Endothelial cell (in vitro differentiated cells): ENCODE measurements at regions not wholly inside any gene's neighbourhood (a gene's known extent, or its start where the extent isn't known, plus 50 kb on each side); places are given as distances from the start of the nearest gene placed in this dataset.

Experiments used
- DNase-seq: peaks from one replicate; pipeline ENCODE4 v3.0.0; 2021; ENCODE audit warnings: low spot score
- H3K27ac Mint-ChIP-seq: one replicate; pipeline ENCODE4 v1.8.0; 2021; ENCODE audit warnings: mixed read lengths, inconsistent platforms; ENCODE audit not compliant: unreplicated experiment
- H3K27me3 Mint-ChIP-seq: one replicate; pipeline ENCODE4 v1.8.0; 2021; ENCODE audit warnings: mild to moderate bottlenecking, moderate library complexity, mixed read lengths, inconsistent platforms; ENCODE audit not compliant: unreplicated experiment
- H3K36me3 Mint-ChIP-seq: one replicate; pipeline ENCODE4 v1.8.0; 2021; ENCODE audit warnings: mild to moderate bottlenecking, low read depth, mixed read lengths, inconsistent platforms; ENCODE audit not compliant: unreplicated experiment
- H3K4me1 Mint-ChIP-seq: one replicate; pipeline ENCODE4 v1.8.0; 2021; ENCODE audit warnings: mild to moderate bottlenecking, mixed read lengths, inconsistent platforms; ENCODE audit not compliant: unreplicated experiment
- H3K4me3 Mint-ChIP-seq: one replicate; pipeline ENCODE4 v1.8.0; 2021; ENCODE audit warnings: mild to moderate bottlenecking, mixed read lengths, inconsistent platforms; ENCODE audit not compliant: unreplicated experiment
- H3K9me3 Mint-ChIP-seq: one replicate; pipeline ENCODE4 v1.8.0; 2021; ENCODE audit warnings: mixed read lengths, inconsistent platforms; ENCODE audit not compliant: unreplicated experiment
- CTCF ChIP-seq: fragments of 200-600 bp; sonication (generic); IDR thresholded peaks from one replicate; pipeline ENCODE4 v1.5.0; 2021; ENCODE audit warnings: antibody characterized with exemption; ENCODE audit not compliant: unreplicated experiment

GRCh38 chr6:37093728-37094069 is 76.3 kb upstream of the PIM1 start:
- peaks cover 11% of the 10 kb centered on the region for H3K4me1 Mint-ChIP-seq
- peaks cover 6% of the 10 kb centered on the region for H3K27me3 Mint-ChIP-seq
- no peak overlapping the region for H3K27ac Mint-ChIP-seq
- no peak for TF ChIP-seq CTCF
- DNase-seq: no peak
- no peak overlapping the region for H3K4me3 Mint-ChIP-seq
- H3K36me3 Mint-ChIP-seq: no peaks in the 10 kb centered on the region
- no peaks in the 10 kb centered on the region for H3K9me3 Mint-ChIP-seq

GRCh38 chr6:37095997-37096396 is 74.0 kb upstream of the PIM1 start:
- H3K27me3 Mint-ChIP-seq: peaks cover 6% of the 10 kb centered on the region
- no peaks in the 10 kb centered on the region for H3K36me3 Mint-ChIP-seq
- TF ChIP-seq CTCF: no peak
- no peak overlapping the region for H3K4me3 Mint-ChIP-seq
- H3K4me1 Mint-ChIP-seq: peaks cover 11% of the 10 kb centered on the region
- no peaks in the 10 kb centered on the region for H3K9me3 Mint-ChIP-seq
- DNase-seq: no peak
- no peak overlapping the region for H3K27ac Mint-ChIP-seq

GRCh38 chr6:37097335-37097734 is 72.6 kb upstream of the PIM1 start:
- H3K27ac Mint-ChIP-seq: no peak overlapping the region
- no peak for DNase-seq
- no peaks in the 10 kb centered on the region for H3K36me3 Mint-ChIP-seq
- TF ChIP-seq CTCF: no peak
- peaks cover 18% of the 10 kb centered on the region for H3K4me1 Mint-ChIP-seq
- H3K9me3 Mint-ChIP-seq: no peaks in the 10 kb centered on the region
- H3K27me3 Mint-ChIP-seq: peaks cover 8% of the 10 kb centered on the region
- no peak overlapping the region for H3K4me3 Mint-ChIP-seq

GRCh38 chr6:37099442-37099841 is 70.5 kb upstream of the PIM1 start:
- Mint-ChIP-seq H3K4me1 (peaks cover 24% of the 10 kb centered on the region), H3K4me3 (no peak overlapping the region), H3K27ac (no peak overlapping the region), H3K36me3 (no peaks in the 10 kb centered on the region), H3K27me3 (peaks cover 4% of the 10 kb centered on the region), H3K9me3 (no peaks in the 10 kb centered on the region)
- TF ChIP-seq CTCF: no peak
- no peak for DNase-seq

GRCh38 chr6:37100745-37101144 is 69.2 kb upstream of the PIM1 start:
- H3K27me3 Mint-ChIP-seq: peaks cover 4% of the 10 kb centered on the region
- H3K36me3 Mint-ChIP-seq: no peaks in the 10 kb centered on the region
- no peaks in the 10 kb centered on the region for H3K9me3 Mint-ChIP-seq
- DNase-seq: no peak
- peaks cover 37% of the 10 kb centered on the region for H3K4me1 Mint-ChIP-seq
- H3K27ac Mint-ChIP-seq: peak overlapping the region; percentile 48
- H3K4me3 Mint-ChIP-seq: no peak overlapping the region
- no peak for TF ChIP-seq CTCF
